ENCODE measurements at regions not wholly inside any gene's neighbourhood (a gene's known extent, or its start where the extent isn't known, plus 50 kb on each side); places are given as distances from the start of the nearest gene placed in this dataset.

DNA sequence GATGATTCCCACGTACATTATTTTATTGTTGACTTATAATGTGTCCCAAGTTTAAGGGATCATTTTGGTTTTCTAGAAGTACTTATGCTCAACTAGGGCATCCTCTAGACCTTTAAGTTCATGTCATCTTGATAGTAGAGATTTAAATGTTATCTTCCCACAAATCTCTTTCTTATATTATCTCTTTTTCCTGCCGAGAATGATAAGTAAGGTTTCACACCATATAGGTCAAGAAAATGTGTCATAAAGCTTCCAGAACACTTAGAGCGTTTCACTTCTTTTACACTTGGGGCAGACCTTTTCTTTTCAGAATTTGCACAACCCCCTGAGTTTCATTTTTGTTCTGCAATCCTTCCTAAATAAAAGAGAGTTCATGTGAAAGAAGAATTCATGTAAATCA is 142.0 kb upstream of the CBLB start:
- TF ChIP-seq, protein P1, sequence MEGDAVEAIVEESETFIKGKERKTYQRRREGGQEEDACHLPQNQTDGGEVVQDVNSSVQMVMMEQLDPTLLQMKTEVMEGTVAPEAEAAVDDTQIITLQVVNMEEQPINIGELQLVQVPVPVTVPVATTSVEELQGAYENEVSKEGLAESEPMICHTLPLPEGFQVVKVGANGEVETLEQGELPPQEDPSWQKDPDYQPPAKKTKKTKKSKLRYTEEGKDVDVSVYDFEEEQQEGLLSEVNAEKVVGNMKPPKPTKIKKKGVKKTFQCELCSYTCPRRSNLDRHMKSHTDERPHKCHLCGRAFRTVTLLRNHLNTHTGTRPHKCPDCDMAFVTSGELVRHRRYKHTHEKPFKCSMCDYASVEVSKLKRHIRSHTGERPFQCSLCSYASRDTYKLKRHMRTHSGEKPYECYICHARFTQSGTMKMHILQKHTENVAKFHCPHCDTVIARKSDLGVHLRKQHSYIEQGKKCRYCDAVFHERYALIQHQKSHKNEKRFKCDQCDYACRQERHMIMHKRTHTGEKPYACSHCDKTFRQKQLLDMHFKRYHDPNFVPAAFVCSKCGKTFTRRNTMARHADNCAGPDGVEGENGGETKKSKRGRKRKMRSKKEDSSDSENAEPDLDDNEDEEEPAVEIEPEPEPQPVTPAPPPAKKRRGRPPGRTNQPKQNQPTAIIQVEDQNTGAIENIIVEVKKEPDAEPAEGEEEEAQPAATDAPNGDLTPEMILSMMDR (IDR thresholded peaks at IDR 0.05; ENCODE audit: poor library complexity) = no peak
- TF ChIP-seq EZH2phosphoT487 (IDR thresholded peaks at IDR 0.05; ENCODE audit: low read depth, severe bottlenecking, unreplicated experiment) (no peak), EZH2 (IDR thresholded peaks at IDR 0.05; ENCODE audit: borderline replicate concordance) (no peak)
